K562 (cell line): ENCODE measurements at regions not wholly inside any gene's neighbourhood (a gene's known extent, or its start where the extent isn't known, plus 50 kb on each side); places are given as distances from the start of the nearest gene placed in this dataset.

ENCODE experiments used
- MYNN ChIP-seq, 2 experiments: sonication (generic); formaldehyde crosslinking in 1 of 2; IDR thresholded peaks; 2 replicates each; pipeline versions ENCODE4 v1.5.0 to v1.6.1; 2016 to 2020; ENCODE audit warnings: antibody characterized with exemption in 1 of 2, missing genetic modification reagents in 1 of 2
- POLR2AphosphoS5 ChIP-seq: IDR thresholded peaks from 2 replicates; pipeline ENCODE4 v1.6.1; 2011; ENCODE audit warnings: mild to moderate bottlenecking, low read depth, low read length, moderate library complexity; ENCODE audit not compliant: control insufficient read depth, insufficient read depth
- TEAD1 ChIP-seq, 2 experiments: fragments of 450-650 bp in 1 of 2; sonication (generic) in 1 of 2; formaldehyde crosslinking; IDR thresholded peaks; 2 replicates each; pipeline versions ENCODE4 v1.4.0 to v1.8.0; 2020 to 2022; ENCODE audit warnings: mild to moderate bottlenecking in 2 of 2, missing genetic modification reagents in 1 of 2

DNA sequence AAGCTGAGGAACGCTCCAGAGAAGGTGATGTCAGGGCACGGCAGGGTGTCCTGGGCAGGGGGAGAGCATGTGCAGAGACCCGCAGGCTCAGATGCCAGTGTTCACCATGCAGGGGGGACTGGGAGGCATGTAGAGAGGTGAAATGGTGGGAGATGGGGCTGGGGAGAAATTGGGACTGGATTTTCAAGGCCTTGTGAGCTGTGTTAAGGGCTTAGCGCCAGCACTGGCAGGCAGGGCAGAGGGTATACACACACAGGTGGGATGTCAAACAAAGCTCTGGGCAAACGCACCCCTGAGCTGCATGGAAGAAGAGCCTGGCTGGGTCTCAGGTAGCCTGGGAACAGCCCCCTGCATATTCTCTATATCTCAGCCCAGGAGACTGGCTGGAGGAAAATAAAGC lies 282.7 kb downstream of the SHQ1 start:
- TF ChIP-seq POLR2AphosphoS5 (no peak), TEAD1 (CRISPR knock-in tag; IDR thresholded peaks at IDR 0.05) (no peak), MYNN (IDR thresholded peaks at IDR 0.05) (no peak), MYNN (CRISPR knock-in tag; IDR thresholded peaks at IDR 0.05) (no peak)
